Right lobe of liver (tissue), 4 donors: ENCODE measurements at regions not wholly inside any gene's neighbourhood (a gene's known extent, or its start where the extent isn't known, plus 50 kb on each side); places are given as distances from the start of the nearest gene placed in this dataset.

Experiments used
- POLR2A ChIP-seq: fragments of 450-650 bp; IDR thresholded peaks from one replicate; pipeline ENCODE4 v1.6.1; 2017; ENCODE audit warnings: antibody characterized with exemption, mild to moderate bottlenecking
- TF ChIP-seq, protein P1 (sequence below), 4 donors: fragments of 200-600 bp in 3 of 4; fragments of 450-650 bp in 1 of 4; IDR thresholded peaks; one replicate each; pipeline versions ENCODE4 v1.5.1 to v1.8.0; 2016 to 2022; ENCODE audit warnings: antibody characterized with exemption in 4 of 4, mild to moderate bottlenecking in 2 of 4
- donor health status: DM: no; HTN: no; CAD: no.
- donor health status: DM: no; HTN: no; CAD: no.
- donor health status: DM: no; HTN: yes; CAD: no.

DNA sequence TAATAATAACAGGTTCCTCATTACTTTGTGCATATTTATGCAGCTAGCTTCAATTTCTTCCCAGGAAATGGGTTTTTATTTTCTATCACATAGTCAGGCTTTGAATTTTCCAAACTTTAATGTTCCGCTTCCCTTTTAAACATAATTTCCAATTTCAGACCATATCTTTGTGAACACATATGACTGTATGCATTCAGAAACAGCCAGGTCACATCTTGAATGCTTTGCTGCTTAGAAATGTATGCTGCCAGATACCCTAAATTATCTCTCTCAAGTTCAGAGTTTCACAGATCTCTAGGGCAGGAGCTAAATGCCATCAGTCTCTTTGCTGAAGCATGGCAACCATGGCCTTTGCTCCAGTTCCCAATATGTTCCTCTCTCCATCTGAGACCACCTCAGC lies 2203.8 kb downstream of the LRRC4C start:
- TF ChIP-seq, protein P1, sequence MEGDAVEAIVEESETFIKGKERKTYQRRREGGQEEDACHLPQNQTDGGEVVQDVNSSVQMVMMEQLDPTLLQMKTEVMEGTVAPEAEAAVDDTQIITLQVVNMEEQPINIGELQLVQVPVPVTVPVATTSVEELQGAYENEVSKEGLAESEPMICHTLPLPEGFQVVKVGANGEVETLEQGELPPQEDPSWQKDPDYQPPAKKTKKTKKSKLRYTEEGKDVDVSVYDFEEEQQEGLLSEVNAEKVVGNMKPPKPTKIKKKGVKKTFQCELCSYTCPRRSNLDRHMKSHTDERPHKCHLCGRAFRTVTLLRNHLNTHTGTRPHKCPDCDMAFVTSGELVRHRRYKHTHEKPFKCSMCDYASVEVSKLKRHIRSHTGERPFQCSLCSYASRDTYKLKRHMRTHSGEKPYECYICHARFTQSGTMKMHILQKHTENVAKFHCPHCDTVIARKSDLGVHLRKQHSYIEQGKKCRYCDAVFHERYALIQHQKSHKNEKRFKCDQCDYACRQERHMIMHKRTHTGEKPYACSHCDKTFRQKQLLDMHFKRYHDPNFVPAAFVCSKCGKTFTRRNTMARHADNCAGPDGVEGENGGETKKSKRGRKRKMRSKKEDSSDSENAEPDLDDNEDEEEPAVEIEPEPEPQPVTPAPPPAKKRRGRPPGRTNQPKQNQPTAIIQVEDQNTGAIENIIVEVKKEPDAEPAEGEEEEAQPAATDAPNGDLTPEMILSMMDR (IDR thresholded peaks at IDR 0.05) = no peak
- TF ChIP-seq POLR2A = no peak
